Hypothalamus (tissue), 51 donors: ENCODE measurements at regions not wholly inside any gene's neighbourhood (a gene's known extent, or its start where the extent isn't known, plus 50 kb on each side); places are given as distances from the start of the nearest gene placed in this dataset.

Source experiments
- DNase-seq, 51 donors: peaks; one replicate each; lab custom pipeline; 2025; lab: John Stamatoyannopoulos, UW

- DNase-seq: peak in 7 of 51 donors; percentile 9 to 46 (median 17)
Observed at GRCh38 chr2:120596990-120597594, 138.6 kb upstream of the GLI2 start.

GRCh38 chr2:120597595-120598193, 138.0 kb upstream of the GLI2 start:
- DNase-seq: no peak

GRCh38 chr2:120598416-120598815, 137.3 kb upstream of the GLI2 start:
- no peak for DNase-seq

GRCh38 chr2:120599072-120599471, 136.6 kb upstream of the GLI2 start:
- no peak for DNase-seq

GRCh38 chr2:120599656-120600055, 136.0 kb upstream of the GLI2 start:
- DNase-seq: no peak

GRCh38 chr2:120600335-120600734, 135.3 kb upstream of the GLI2 start:
- no peak for DNase-seq

- no peak for DNase-seq
Observed at GRCh38 chr2:120600786-120601185, 134.9 kb upstream of the GLI2 start.

- DNase-seq: no peak
Observed at GRCh38 chr2:120601566-120601965, 134.1 kb upstream of the GLI2 start.

- no peak for DNase-seq
Observed at GRCh38 chr2:120602251-120602650, 133.4 kb upstream of the GLI2 start.

GRCh38 chr2:120604767-120605166, 130.9 kb upstream of the GLI2 start:
- no peak for DNase-seq

- DNase-seq: no peak
Observed at GRCh38 chr2:120605231-120605935, 130.3 kb upstream of the GLI2 start.

- DNase-seq: no peak
Observed at GRCh38 chr2:120606280-120606679, 129.4 kb upstream of the GLI2 start.

- DNase-seq: no peak
Observed at GRCh38 chr2:120606931-120607330, 128.7 kb upstream of the GLI2 start.

- no peak for DNase-seq
Observed at GRCh38 chr2:120607506-120607905, 128.2 kb upstream of the GLI2 start.

GRCh38 chr2:120607996-120608395, 127.7 kb upstream of the GLI2 start:
- DNase-seq: no peak

GRCh38 chr2:120609826-120610395, 125.8 kb upstream of the GLI2 start:
- no peak for DNase-seq

GRCh38 chr2:120611016-120611415, 124.7 kb upstream of the GLI2 start:
- DNase-seq: no peak

GRCh38 chr2:120611961-120612360, 123.7 kb upstream of the GLI2 start:
- no peak for DNase-seq

GRCh38 chr2:120612471-120612870, 123.2 kb upstream of the GLI2 start:
- no peak for DNase-seq

- no peak for DNase-seq
Observed at GRCh38 chr2:120612931-120613330, 122.7 kb upstream of the GLI2 start.

- DNase-seq: peak in 3 of 51 donors; percentile 11 to 22 (median 11)
Observed at GRCh38 chr2:120613742-120614571, 121.7 kb upstream of the GLI2 start.
